ENCODE measurements at regions not wholly inside any gene's neighbourhood (a gene's known extent, or its start where the extent isn't known, plus 50 kb on each side); places are given as distances from the start of the nearest gene placed in this dataset.

- Histone ChIP-seq H3K27me3 (ENCODE audit: insufficient read depth, low read length) (no peaks in the 10 kb centered on the region), H3K4me3 (ENCODE audit: low read length) (no peak overlapping the region), H3K36me3 (ENCODE audit: insufficient read depth, low read depth, low read length) (no peaks in the 10 kb centered on the region), H3K27ac (ENCODE audit: low read length) (no peak overlapping the region), H3K9ac (ENCODE audit: low read depth, low read length) (no peak overlapping the region), H3K9me3 (ENCODE audit: insufficient read depth, low read depth, low read length) (peaks cover 3% of the 10 kb centered on the region), H3K4me1 (ENCODE audit: insufficient read depth, low read length) (no peaks in the 10 kb centered on the region)
These were observed 81.7 kb upstream of the NECTIN1 start for GRCh38 chr11:119810478-119811232.

DNA sequence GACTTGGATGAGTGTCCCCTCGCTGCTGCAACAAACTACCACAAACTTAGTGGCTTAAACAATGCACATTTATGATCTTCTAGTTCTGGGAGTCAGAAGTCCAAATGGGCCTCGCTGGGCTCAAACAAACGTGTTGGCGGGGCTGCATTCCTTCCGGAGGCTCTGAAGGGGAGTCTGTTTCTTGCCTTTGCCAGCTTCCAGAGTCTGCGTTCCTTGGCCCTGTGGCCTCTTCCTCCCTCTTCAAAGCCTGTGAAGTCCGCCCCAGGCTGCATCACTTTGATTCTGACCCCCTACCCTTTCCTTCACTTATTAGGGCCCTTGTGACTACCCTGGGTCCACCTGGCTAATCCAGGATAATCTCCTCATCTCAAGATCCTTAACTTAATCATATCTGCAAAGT, 80.3 kb upstream of the NECTIN1 start:
- Histone ChIP-seq H3K4me3 (ENCODE audit: low read length) (no peak overlapping the region), H3K9ac (ENCODE audit: low read depth, low read length) (no peak overlapping the region), H3K4me1 (ENCODE audit: insufficient read depth, low read length) (no peaks in the 10 kb centered on the region), H3K9me3 (ENCODE audit: insufficient read depth, low read depth, low read length) (peaks cover 3% of the 10 kb centered on the region), H3K36me3 (ENCODE audit: insufficient read depth, low read depth, low read length) (no peaks in the 10 kb centered on the region), H3K27ac (ENCODE audit: low read length) (no peak overlapping the region), H3K27me3 (ENCODE audit: insufficient read depth, low read length) (no peaks in the 10 kb centered on the region)

GRCh38 chr11:119808407-119809185, 79.6 kb upstream of the NECTIN1 start:
- no peaks in the 10 kb centered on the region for H3K27me3 ChIP-seq (ENCODE audit: insufficient read depth, low read length)
- H3K4me3 ChIP-seq (ENCODE audit: low read length): no peak overlapping the region
- no peaks in the 10 kb centered on the region; the same call in 1 of the 2 replicates for H3K9me3 ChIP-seq (ENCODE audit: insufficient read depth, low read depth, low read length)

GRCh38 chr11:119807841-119808240, 78.8 kb upstream of the NECTIN1 start:
- Histone ChIP-seq H3K4me3 (ENCODE audit: low read length) (no peak overlapping the region), H3K27ac (ENCODE audit: low read length) (no peak overlapping the region), H3K9me3 (ENCODE audit: insufficient read depth, low read depth, low read length) (no peaks in the 10 kb centered on the region), H3K36me3 (ENCODE audit: insufficient read depth, low read depth, low read length) (no peaks in the 10 kb centered on the region), H3K27me3 (ENCODE audit: insufficient read depth, low read length) (no peaks in the 10 kb centered on the region), H3K9ac (ENCODE audit: low read depth, low read length) (no peak overlapping the region), H3K4me1 (ENCODE audit: insufficient read depth, low read length) (no peaks in the 10 kb centered on the region)

More at GRCh38 chr11:119808407-119809185, 79.6 kb upstream of the NECTIN1 start:
- no peaks in the 10 kb centered on the region for H3K36me3 ChIP-seq (ENCODE audit: insufficient read depth, low read depth, low read length)
- no peaks in the 10 kb centered on the region for H3K4me1 ChIP-seq (ENCODE audit: insufficient read depth, low read length)
- no peak overlapping the region for H3K27ac ChIP-seq (ENCODE audit: low read length)
- no peak overlapping the region for H3K9ac ChIP-seq (ENCODE audit: low read depth, low read length)

DNA sequence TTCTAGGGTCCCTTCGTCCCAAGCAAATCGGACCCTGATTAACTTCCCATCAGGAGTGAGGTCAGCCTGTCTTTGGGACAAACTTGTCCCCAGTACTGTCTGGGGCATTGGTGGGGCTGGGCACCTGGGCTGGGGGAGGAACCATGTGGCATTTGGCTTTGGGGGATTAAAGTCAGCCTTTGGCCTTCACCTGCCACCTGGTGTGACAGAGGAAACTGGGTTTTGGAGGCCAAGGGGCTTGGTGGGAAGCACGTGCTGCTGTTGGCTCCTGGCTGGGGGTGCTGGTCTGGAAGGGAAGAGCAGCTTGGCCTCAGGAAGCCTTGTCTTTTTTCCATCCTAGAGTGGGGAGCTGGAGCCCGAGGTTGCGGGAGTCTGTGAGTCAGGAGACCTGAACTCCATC, 78.4 kb upstream of the NECTIN1 start:
- H3K9ac ChIP-seq (ENCODE audit: low read depth, low read length): no peak overlapping the region
- H3K36me3 ChIP-seq (ENCODE audit: insufficient read depth, low read depth, low read length): no peaks in the 10 kb centered on the region
- H3K27ac ChIP-seq (ENCODE audit: low read length): no peak overlapping the region
- no peaks in the 10 kb centered on the region for H3K4me1 ChIP-seq (ENCODE audit: insufficient read depth, low read length)
- no peaks in the 10 kb centered on the region for H3K9me3 ChIP-seq (ENCODE audit: insufficient read depth, low read depth, low read length)
- no peaks in the 10 kb centered on the region for H3K27me3 ChIP-seq (ENCODE audit: insufficient read depth, low read length)
- no peak overlapping the region for H3K4me3 ChIP-seq (ENCODE audit: low read length)

DNA sequence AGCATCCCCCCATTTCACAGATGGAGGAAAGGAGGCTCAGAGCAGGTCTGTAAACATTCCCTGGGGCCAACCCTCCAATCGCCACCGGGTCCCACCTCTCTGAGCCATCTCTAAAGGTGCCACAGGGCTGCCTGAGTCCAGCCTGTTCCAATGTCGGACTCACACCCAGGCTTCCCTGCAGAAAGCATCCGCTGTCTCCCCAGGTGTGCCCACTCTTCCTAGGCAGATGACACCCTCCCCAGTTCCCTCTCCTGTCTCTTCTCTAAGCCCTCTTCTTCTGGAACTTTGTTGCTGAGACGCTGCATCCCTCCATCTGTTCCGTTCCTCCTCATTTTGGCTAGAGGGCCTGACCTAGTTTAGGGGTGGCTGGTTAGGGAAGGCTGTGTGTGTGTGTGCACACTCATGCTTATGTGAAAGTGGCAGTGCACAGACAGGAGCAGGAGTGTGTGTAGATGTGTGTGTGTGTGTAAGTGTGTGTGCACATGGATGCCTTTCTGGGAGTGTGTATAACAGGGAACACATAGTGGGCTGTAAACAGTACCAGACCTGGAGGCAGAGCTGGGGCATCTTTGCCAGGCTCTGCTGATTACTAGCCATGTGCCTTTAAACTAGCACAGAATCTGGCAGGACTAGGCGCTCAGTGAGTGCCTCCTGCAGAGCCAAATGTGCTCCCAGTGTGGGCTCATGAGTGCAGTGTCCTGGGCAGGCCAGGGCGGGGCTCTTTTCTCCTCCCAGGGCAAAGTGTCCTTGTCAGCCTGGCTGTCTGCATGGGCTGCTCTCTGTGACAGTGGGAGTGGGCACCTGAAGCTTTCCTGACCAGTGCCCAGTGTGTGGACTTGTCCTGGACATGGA, 77.3 kb upstream of the NECTIN1 start:
- no peaks in the 10 kb centered on the region for H3K4me1 ChIP-seq (ENCODE audit: insufficient read depth, low read length)
- no peak overlapping the region for H3K4me3 ChIP-seq (ENCODE audit: low read length)
- H3K27ac ChIP-seq (ENCODE audit: low read length): no peak overlapping the region
- H3K27me3 ChIP-seq (ENCODE audit: insufficient read depth, low read length): peaks cover 5% of the 10 kb centered on the region; the same call in 1 of the 2 replicates
- no peaks in the 10 kb centered on the region for H3K36me3 ChIP-seq (ENCODE audit: insufficient read depth, low read depth, low read length)
- H3K9me3 ChIP-seq (ENCODE audit: insufficient read depth, low read depth, low read length): no peaks in the 10 kb centered on the region
- no peak overlapping the region for H3K9ac ChIP-seq (ENCODE audit: low read depth, low read length)

- Histone ChIP-seq H3K4me1 (ENCODE audit: insufficient read depth, low read length) (no peaks in the 10 kb centered on the region), H3K27ac (ENCODE audit: low read length) (no peak overlapping the region), H3K36me3 (ENCODE audit: insufficient read depth, low read depth, low read length) (no peaks in the 10 kb centered on the region), H3K9me3 (ENCODE audit: insufficient read depth, low read depth, low read length) (no peaks in the 10 kb centered on the region), H3K9ac (ENCODE audit: low read depth, low read length) (no peak overlapping the region), H3K4me3 (ENCODE audit: low read length) (no peak overlapping the region), H3K27me3 (ENCODE audit: insufficient read depth, low read length) (peaks cover 8% of the 10 kb centered on the region; the same call in 1 of the 2 replicates)
These were observed 76.7 kb upstream of the NECTIN1 start for GRCh38 chr11:119805663-119806062.

- Histone ChIP-seq H3K4me3 (ENCODE audit: low read length) (no peak overlapping the region), H3K36me3 (ENCODE audit: insufficient read depth, low read depth, low read length) (no peaks in the 10 kb centered on the region), H3K9ac (ENCODE audit: low read depth, low read length) (no peak overlapping the region), H3K27ac (ENCODE audit: low read length) (no peak overlapping the region), H3K27me3 (ENCODE audit: insufficient read depth, low read length) (peaks cover 14% of the 10 kb centered on the region), H3K9me3 (ENCODE audit: insufficient read depth, low read depth, low read length) (no peaks in the 10 kb centered on the region), H3K4me1 (ENCODE audit: insufficient read depth, low read length) (no peaks in the 10 kb centered on the region)
These were observed 75.7 kb upstream of the NECTIN1 start for GRCh38 chr11:119804698-119805097.

GRCh38 chr11:119803726-119804294, 74.8 kb upstream of the NECTIN1 start:
- no peak overlapping the region for H3K27ac ChIP-seq (ENCODE audit: low read length)
- no peak overlapping the region for H3K9ac ChIP-seq (ENCODE audit: low read depth, low read length)
- peaks cover 23% of the 10 kb centered on the region for H3K27me3 ChIP-seq (ENCODE audit: insufficient read depth, low read length)
- H3K4me3 ChIP-seq (ENCODE audit: low read length): no peak overlapping the region
- H3K4me1 ChIP-seq (ENCODE audit: insufficient read depth, low read length): no peaks in the 10 kb centered on the region
- H3K36me3 ChIP-seq (ENCODE audit: insufficient read depth, low read depth, low read length): no peaks in the 10 kb centered on the region
- H3K9me3 ChIP-seq (ENCODE audit: insufficient read depth, low read depth, low read length): no peaks in the 10 kb centered on the region

- Histone ChIP-seq H3K27me3 (ENCODE audit: insufficient read depth, low read length) (peaks cover 29% of the 10 kb centered on the region), H3K9ac (ENCODE audit: low read depth, low read length) (no peak overlapping the region), H3K27ac (ENCODE audit: low read length) (no peak overlapping the region), H3K4me1 (ENCODE audit: insufficient read depth, low read length) (no peaks in the 10 kb centered on the region), H3K4me3 (ENCODE audit: low read length) (no peak overlapping the region), H3K36me3 (ENCODE audit: insufficient read depth, low read depth, low read length) (no peaks in the 10 kb centered on the region), H3K9me3 (ENCODE audit: insufficient read depth, low read depth, low read length) (no peaks in the 10 kb centered on the region)
These were observed 74.1 kb upstream of the NECTIN1 start for GRCh38 chr11:119803139-119803538.

GRCh38 chr11:119802670-119803069, 73.7 kb upstream of the NECTIN1 start:
- H3K27ac ChIP-seq (ENCODE audit: low read length): no peak overlapping the region
- peaks cover 4% of the 10 kb centered on the region; the same call in 1 of the 2 replicates for H3K4me1 ChIP-seq (ENCODE audit: insufficient read depth, low read length)
- no peaks in the 10 kb centered on the region for H3K36me3 ChIP-seq (ENCODE audit: insufficient read depth, low read depth, low read length)
- peaks cover 34% of the 10 kb centered on the region for H3K27me3 ChIP-seq (ENCODE audit: insufficient read depth, low read length)
- no peak overlapping the region for H3K9ac ChIP-seq (ENCODE audit: low read depth, low read length)
- no peak overlapping the region for H3K4me3 ChIP-seq (ENCODE audit: low read length)
- H3K9me3 ChIP-seq (ENCODE audit: insufficient read depth, low read depth, low read length): no peaks in the 10 kb centered on the region

Data from iPS-20b (cell line).